Liver (tissue), 8 donors: ENCODE measurements at regions not wholly inside any gene's neighbourhood (a gene's known extent, or its start where the extent isn't known, plus 50 kb on each side); places are given as distances from the start of the nearest gene placed in this dataset.

Experiments used
- DNase-seq: peaks from one replicate; pipeline ENCODE4 v3.0.0-alpha.2; 2017; ENCODE audit warnings: low spot score
- H3K27ac ChIP-seq, 2 donors: one replicate each; pipeline ENCODE4 v1.7.0; 2013; ENCODE audit warnings: inconsistent platforms in 2 of 2, low read length in 2 of 2, control low read depth in 1 of 2, low read depth in 1 of 2, mild to moderate bottlenecking in 1 of 2
- H3K27me3 ChIP-seq, 4 donors: one replicate each; pipeline versions ENCODE4 v1.6.1 to v1.7.0; 2013; ENCODE audit warnings: low read length in 3 of 4, inconsistent platforms in 1 of 4, mild to moderate bottlenecking in 1 of 4, moderate library complexity in 1 of 4; ENCODE audit not compliant: control insufficient read depth in 4 of 4, insufficient read depth in 4 of 4
- H3K36me3 ChIP-seq, 4 donors: one replicate each; pipeline versions ENCODE4 v1.6.1 to v1.7.0; 2013; ENCODE audit warnings: low read length in 3 of 4, mild to moderate bottlenecking in 3 of 4, low read depth in 1 of 4, moderate library complexity in 1 of 4; ENCODE audit not compliant: control insufficient read depth in 4 of 4, insufficient read depth in 3 of 4
- H3K4me1 ChIP-seq, 4 donors: one replicate each; pipeline versions ENCODE4 v1.6.1 to v1.7.0; 2013; ENCODE audit warnings: low read length in 3 of 4, mild to moderate bottlenecking in 3 of 4, moderate library complexity in 1 of 4; ENCODE audit not compliant: control insufficient read depth in 4 of 4, insufficient read depth in 4 of 4
- H3K4me3 ChIP-seq, 3 donors: one replicate each; pipeline versions ENCODE4 v1.6.1 to v1.7.0; 2013; ENCODE audit warnings: low read length in 3 of 3, control low read depth in 1 of 3, low read depth in 1 of 3, mild to moderate bottlenecking in 1 of 3
- H3K9ac ChIP-seq, 2 donors: one replicate each; pipeline ENCODE4 v1.7.0; 2013; ENCODE audit warnings: low read length in 2 of 2, mild to moderate bottlenecking in 2 of 2, moderate library complexity in 2 of 2, control low read depth in 1 of 2, low read depth in 1 of 2
- H3K9me3 ChIP-seq, 4 donors: one replicate each; pipeline versions ENCODE4 v1.6.1 to v1.7.0; 2013; ENCODE audit warnings: low read length in 3 of 4; ENCODE audit not compliant: control insufficient read depth in 4 of 4
- CTCF ChIP-seq: fragments of 150-350 bp; IDR thresholded peaks from 2 replicates; pipeline ENCODE4 v1.5.1; 2017; ENCODE audit warnings: improper control_type of control experiment, low read depth, low read length; ENCODE audit not compliant: missing input control
- EGR1 ChIP-seq, 2 donors: IDR thresholded peaks; 2 replicates each; pipeline ENCODE4 v1.6.1; 2016 to 2018; ENCODE audit warnings: antibody characterized with exemption in 2 of 2, low read depth in 2 of 2
- FOXA1 ChIP-seq: IDR thresholded peaks from 2 replicates; pipeline ENCODE4 v1.6.1; 2016; ENCODE audit warnings: antibody characterized with exemption
- FOXA2 ChIP-seq: IDR thresholded peaks from 2 replicates; pipeline ENCODE4 v1.6.1; 2016; ENCODE audit warnings: antibody characterized with exemption
- GABPA ChIP-seq, 2 donors: IDR thresholded peaks in 1 of 2; conservative IDR thresholded peaks in 1 of 2; 2 replicates each; pipeline ENCODE4 v1.6.1; 2016; ENCODE audit warnings: antibody characterized with exemption in 2 of 2, mild to moderate bottlenecking in 1 of 2, moderate library complexity in 1 of 2
- HNF4A ChIP-seq, 2 donors: conservative IDR thresholded peaks; 2 replicates each; pipeline ENCODE4 v1.6.1; 2016; ENCODE audit warnings: antibody characterized with exemption in 2 of 2, mild to moderate bottlenecking in 2 of 2
- HNF4G ChIP-seq: IDR thresholded peaks from 2 replicates; pipeline ENCODE4 v1.6.1; 2016; ENCODE audit warnings: antibody characterized with exemption
- JUND ChIP-seq, 2 donors: IDR thresholded peaks; 2 replicates each; pipeline ENCODE4 v1.6.1; 2016; ENCODE audit warnings: antibody characterized with exemption in 2 of 2
- NR2F2 ChIP-seq: IDR thresholded peaks from 2 replicates; pipeline ENCODE4 v1.6.1; 2016; ENCODE audit warnings: antibody characterized with exemption
- RAD21 ChIP-seq, 2 donors: IDR thresholded peaks; 2 replicates each; pipeline ENCODE4 v1.6.1; 2016; ENCODE audit warnings: antibody characterized with exemption in 2 of 2, mild to moderate bottlenecking in 2 of 2
- REST ChIP-seq: IDR thresholded peaks from 2 replicates; pipeline ENCODE4 v1.6.1; 2016; ENCODE audit warnings: antibody characterized with exemption, mild to moderate bottlenecking
- RXRA ChIP-seq, 2 donors: IDR thresholded peaks; 2 replicates each; pipeline ENCODE4 v1.6.1; 2017 to 2018; ENCODE audit warnings: antibody characterized with exemption in 2 of 2, mild to moderate bottlenecking in 1 of 2
- SP1 ChIP-seq: IDR thresholded peaks from 2 replicates; pipeline ENCODE4 v1.6.1; 2018; ENCODE audit warnings: antibody characterized with exemption, mild to moderate bottlenecking
- TAF1 ChIP-seq: conservative IDR thresholded peaks from 2 replicates; pipeline ENCODE4 v1.6.1; 2016; ENCODE audit warnings: antibody characterized with exemption, mild to moderate bottlenecking
- YY1 ChIP-seq: IDR thresholded peaks from 2 replicates; pipeline ENCODE4 v1.6.1; 2016; ENCODE audit warnings: antibody characterized with exemption, mild to moderate bottlenecking
- WGBS: extraction: QIAGEN DNeasy Blood & Tissue Kit; methylation state at CpG from one replicate; pipeline ENCODE4 v1.1.7; 2013; 5-methylcytosine and 5-hydroxymethylcytosine counted together
- TF ChIP-seq, protein P1 (sequence below): IDR thresholded peaks from 2 replicates; pipeline ENCODE4 v1.6.1; 2016; ENCODE audit warnings: antibody characterized with exemption
- TF ChIP-seq, protein P2 (sequence below): IDR thresholded peaks from 2 replicates; pipeline ENCODE4 v1.6.1; 2016; ENCODE audit warnings: antibody characterized with exemption
- TF ChIP-seq, protein P3 (sequence below): IDR thresholded peaks from 2 replicates; pipeline ENCODE4 v1.6.1; 2016; ENCODE audit warnings: antibody characterized with exemption
- donor health status: healthy.
- donor health status: healthy.
- donor health status: healthy.
- donor health status: healthy.
- donor health status: healthy.

DNA sequence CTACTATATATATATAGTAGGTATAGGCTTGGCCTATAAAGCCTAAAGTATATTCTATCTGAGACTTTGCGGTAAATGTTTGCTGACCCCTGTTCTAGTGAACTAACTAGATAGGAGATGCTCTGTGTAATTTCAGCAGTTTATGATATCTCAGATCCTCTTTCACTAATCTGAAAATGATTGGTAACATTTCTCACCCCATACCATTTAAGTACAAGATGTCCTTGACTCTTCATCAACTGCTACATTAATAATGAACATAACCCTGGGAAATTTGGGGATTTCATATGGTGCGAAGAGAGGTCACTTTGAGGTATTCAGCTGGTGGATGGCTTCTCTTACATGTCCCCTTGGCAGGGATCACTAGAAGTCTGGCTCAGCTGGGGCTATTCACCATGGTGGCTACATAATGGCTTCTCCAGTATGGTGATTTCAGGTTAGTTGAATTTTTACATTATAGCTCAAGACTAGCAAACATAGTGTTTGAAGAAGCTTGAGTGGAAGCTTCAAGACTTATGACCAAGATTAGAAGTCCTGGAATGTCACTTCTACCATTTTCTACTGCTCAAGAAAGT is 103.6 kb upstream of the MYCBP2 start:
- DNase-seq, result no peak
- Histone ChIP-seq H3K27me3 (no peaks in the 10 kb centered on the region), H3K27ac (no peak overlapping the region), H3K36me3 (no peaks in the 10 kb centered on the region), H3K9ac (no peak overlapping the region), H3K9me3 (no peaks in the 10 kb centered on the region), H3K4me3 (no peak overlapping the region), H3K4me1 (peaks cover 2 to 11% (median 5%) of the 10 kb centered on the region in 4 donors)
- TF ChIP-seq REST (no peak), FOXA2 (no peak), TAF1 (no peak), SP1 (no peak), NR2F2 (no peak), YY1 (no peak), JUND (IDR thresholded peaks at IDR 0.05) (no peak), HNF4A (conservative IDR thresholded peaks at IDR 0.05) (no peak), HNF4G (no peak), EGR1 (IDR thresholded peaks at IDR 0.05; ENCODE audit: low read depth in 2 of 2) (no peak), RXRA (IDR thresholded peaks at IDR 0.05) (no peak), FOXA1 (no peak), RAD21 (IDR thresholded peaks at IDR 0.05) (no peak), GABPA (IDR thresholded peaks at IDR 0.05 in 1 of 2, conservative IDR thresholded peaks at IDR 0.05 in 1 of 2) (no peak), CTCF (no peak)
- TF ChIP-seq, protein P1, sequence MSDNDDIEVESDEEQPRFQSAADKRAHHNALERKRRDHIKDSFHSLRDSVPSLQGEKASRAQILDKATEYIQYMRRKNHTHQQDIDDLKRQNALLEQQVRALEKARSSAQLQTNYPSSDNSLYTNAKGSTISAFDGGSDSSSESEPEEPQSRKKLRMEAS, result no peak
- TF ChIP-seq, protein P2, sequence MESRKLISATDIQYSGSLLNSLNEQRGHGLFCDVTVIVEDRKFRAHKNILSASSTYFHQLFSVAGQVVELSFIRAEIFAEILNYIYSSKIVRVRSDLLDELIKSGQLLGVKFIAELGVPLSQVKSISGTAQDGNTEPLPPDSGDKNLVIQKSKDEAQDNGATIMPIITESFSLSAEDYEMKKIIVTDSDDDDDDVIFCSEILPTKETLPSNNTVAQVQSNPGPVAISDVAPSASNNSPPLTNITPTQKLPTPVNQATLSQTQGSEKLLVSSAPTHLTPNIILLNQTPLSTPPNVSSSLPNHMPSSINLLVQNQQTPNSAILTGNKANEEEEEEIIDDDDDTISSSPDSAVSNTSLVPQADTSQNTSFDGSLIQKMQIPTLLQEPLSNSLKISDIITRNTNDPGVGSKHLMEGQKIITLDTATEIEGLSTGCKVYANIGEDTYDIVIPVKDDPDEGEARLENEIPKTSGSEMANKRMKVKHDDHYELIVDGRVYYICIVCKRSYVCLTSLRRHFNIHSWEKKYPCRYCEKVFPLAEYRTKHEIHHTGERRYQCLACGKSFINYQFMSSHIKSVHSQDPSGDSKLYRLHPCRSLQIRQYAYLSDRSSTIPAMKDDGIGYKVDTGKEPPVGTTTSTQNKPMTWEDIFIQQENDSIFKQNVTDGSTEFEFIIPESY, result no peak
- TF ChIP-seq, protein P3, sequence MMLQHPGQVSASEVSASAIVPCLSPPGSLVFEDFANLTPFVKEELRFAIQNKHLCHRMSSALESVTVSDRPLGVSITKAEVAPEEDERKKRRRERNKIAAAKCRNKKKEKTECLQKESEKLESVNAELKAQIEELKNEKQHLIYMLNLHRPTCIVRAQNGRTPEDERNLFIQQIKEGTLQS, result no peak
- WGBS, result 98% methylated on average over 2 of the region's 2 CpGs
